ENCODE measurements at regions not wholly inside any gene's neighbourhood (a gene's known extent, or its start where the extent isn't known, plus 50 kb on each side); places are given as distances from the start of the nearest gene placed in this dataset.

- TF ChIP-seq CTCF (IDR thresholded peaks at IDR 0.05) (no peak), EZH2 (IDR thresholded peaks at IDR 0.05; ENCODE audit: borderline replicate concordance, insufficient read depth, low read depth, low read length, poor library complexity, severe bottlenecking) (no peak)
Observed at GRCh38 chr17:33498069-33498468, 205.0 kb upstream of the ASIC2 start.
